GM18517 (cell line): ENCODE measurements at regions not wholly inside any gene's neighbourhood (a gene's known extent, or its start where the extent isn't known, plus 50 kb on each side); places are given as distances from the start of the nearest gene placed in this dataset.
A peak's percentile ranks its signal among the peaks of the same experiment; 100 is the strongest.

Experiments used
- ATAC-seq: cut with Tn5 transposase; IDR thresholded peaks from one replicate; pipeline ENCODE4 v1.9.1; 2021; ENCODE audit warnings: mild to moderate bottlenecking, moderate library complexity; ENCODE audit not compliant: unreplicated experiment

DNA sequence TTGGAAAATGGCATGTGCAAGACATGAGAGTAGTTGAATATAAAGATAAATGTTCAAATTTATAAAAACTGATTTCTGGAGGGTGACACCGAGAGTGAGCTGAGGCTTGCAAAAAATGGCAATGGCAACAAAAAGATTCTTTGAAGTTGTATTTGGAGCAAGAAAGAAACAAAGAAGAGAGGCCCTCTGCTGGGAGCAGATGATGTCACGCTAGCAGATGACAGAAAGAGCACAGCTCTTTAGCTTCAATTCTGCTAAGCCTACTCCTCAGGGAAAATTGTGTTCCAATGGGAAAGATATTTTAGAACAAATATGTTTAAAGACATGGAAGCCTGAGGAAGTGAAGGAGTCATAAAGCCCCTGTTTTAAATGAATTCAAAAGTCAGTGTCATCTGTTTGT lies 125.3 kb upstream of the NOX3 start:
- no peak for ATAC-seq

DNA sequence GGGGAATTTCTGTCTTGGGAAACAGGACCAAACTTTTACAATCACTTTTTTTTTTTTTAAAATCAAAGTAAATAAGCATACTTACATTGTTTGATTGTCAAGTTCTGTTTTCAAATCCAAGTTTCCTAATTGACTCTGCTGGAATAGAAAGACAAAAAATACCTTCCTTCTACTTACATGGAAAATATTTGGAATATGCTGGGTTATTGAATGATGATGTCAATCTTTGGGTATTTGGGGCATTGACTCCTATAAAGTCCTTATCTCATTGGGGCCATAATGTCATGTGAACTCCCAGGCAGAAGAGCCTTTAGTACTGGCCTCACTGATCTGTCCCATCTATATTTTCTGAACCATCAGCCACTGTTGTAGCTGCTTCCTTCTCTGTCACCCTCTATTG lies 122.6 kb upstream of the NOX3 start:
- ATAC-seq, result no peak

DNA sequence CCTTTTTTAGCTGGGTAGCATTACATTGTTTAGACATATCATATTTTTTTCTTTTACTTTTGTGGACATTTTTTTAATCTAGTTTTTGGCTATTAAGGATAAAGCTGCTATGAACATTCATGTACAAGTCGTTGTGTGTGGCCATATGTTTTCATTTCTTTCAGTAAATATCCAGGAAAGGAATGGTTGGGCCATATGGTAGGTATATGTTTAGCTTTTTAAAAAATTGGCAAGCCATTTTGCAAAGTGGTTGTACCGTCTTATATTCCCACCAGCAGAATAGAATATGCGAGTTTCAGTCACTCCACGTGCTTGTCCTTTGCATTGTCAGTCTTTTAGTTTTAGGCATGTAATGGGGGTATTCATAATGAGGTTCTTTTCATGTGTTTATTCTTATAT lies 106.3 kb upstream of the NOX3 start:
- no peak for ATAC-seq

DNA sequence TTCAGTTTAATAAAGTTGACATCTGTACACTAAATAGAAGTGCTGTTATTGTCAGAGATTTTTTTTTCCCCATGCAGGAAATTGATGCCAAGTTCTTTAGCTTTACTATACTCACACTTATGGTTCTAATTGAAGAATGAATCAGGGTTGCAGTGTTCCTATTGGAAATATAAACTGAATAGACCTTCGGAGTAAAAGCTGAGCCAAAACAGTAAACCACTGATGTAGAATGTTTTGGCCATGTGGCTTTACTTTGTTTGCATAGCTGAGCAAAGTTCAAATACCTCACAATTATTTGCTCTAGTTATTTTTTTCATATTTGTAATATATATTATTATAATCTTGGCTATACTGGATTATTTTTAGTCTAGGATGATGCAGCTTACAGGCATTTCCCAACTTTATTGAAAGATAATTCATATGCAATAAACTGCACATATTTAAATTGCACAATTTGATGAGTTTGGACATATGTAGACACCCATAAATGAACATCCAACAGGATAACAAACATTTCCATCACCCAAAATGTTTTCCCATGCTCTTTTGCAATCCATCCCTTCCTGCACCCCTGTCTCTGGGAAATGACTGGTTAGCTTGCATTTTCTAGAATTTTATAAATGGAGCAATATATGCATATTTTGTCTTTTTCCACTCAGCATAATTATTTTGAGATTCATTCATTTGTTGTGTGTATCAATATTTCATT lies 105.8 kb upstream of the NOX3 start:
- ATAC-seq, result no peak

DNA sequence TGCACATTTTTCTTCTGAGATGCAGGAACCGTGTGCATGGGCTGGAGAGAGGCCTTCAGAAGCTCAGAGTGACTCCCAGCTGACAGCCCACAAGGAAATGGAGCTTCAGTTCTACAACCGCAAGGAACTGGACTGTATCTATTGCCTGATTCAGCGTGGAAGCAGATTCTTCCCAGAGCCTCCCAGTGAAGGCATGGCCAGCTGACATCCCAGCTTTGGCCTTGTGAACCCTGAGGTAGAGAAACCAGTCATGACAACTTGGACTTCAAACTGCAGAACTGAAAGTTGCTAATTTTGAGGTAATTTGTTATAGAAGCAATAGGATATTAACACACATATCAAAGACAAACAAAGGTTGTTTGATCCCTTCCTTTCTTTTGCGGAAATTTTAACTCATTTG lies 94.3 kb upstream of the NOX3 start:
- no peak for ATAC-seq

DNA sequence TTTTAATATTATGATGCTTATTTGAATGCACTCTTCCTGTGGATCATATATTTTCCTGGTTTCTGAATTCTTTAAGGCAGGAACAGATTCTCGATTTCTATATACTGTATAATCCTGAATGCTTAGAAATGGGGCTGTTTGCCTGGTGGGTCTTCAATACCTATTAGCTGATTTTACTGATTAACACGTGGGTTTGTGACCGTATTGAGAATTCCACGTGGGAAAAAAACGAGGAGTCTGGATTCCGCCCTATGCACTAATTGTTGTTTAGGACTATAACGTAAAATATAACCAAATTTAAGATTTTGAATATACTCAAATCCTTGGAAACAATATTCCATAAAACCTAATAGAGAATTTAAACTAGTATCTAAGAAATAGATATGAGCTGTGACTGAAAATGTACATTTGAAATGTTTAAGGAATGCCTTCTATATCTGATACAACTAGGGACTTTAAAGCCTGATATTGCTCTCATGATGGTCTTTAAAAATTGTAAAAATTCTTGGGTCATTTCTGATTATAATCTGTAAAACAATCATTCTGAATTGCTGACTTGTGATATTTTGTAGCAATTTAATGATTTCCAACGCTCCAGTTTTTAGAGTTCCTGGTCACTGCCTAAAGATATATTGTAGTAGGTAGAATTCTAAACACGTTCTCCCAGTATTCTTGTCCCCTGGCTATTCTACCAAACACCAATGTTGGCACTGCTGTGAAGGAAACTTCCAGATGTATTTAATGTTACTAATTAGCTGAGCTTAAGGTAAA lies 93.6 kb upstream of the NOX3 start:
- ATAC-seq, result no peak

DNA sequence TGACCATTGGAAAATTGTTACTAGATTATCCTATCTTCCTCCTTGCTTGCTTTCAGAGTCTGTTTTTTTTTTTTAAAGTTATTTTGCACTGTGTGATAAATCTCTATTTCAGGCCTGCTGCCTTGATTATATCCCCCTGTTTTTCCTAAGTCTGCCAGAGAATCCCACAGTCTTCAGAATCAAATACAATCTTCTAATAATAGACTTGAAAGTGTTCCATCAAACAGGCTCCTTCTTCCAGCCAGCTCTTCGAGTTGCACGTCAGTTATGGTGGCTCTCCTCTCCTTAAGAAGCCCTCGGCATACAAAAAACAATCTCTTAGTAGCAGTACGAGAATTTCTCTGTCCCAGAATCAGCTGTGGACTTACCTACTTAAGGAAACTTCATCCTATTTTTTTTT lies 92.9 kb upstream of the NOX3 start:
- ATAC-seq, result no peak

DNA sequence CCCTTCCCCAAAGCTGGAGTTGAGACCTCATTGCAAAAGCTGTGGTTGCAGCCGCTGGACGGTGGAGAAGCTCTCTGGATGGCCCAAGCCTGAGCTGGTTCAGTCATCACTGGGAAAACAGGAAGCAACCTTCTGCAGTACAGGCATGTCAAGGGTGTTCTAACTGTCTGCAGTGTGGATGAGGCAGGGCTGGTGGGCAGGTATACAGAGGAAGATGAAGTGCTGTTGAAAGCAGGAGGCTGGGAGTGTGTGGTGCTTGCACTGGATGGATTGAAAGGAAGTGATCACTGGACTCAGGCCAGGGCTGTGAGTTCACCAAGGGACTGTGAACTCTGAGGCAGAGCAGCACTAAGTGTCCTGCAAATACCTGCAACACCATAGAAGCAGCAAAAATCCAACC lies 89.0 kb upstream of the NOX3 start:
- ATAC-seq, result no peak

DNA sequence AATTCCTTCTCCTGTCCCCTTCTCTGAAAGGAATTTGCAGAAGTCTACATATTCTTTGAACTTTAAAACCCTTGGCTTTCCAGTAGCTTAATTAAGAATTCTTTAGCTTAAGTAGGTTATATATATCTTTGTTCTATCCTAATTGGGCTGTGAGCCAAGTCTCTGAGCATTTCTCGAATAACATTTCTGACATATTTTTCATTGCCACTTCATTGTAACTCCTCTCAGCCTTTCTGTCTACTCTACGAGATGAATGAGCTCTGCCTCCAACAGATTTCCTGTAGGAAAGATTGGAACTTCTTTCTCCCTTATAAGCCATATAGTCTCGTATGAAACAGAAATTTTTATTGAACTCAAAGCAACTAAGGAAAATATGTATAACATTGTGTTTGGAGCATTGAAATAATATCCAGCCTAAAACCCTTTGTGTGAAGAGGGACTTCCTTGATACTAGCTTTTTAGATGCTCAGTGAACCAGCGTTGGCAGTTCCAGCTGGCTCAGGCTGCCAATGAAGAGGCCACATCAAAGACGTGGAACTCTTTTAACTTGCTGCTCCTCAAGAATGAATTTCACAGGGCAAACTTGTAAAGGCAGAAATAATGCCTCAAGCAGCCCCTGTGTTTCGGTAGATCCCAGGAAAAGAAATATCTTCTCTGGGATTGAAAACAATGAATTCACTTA lies 87.7 kb upstream of the NOX3 start:
- no peak for ATAC-seq

DNA sequence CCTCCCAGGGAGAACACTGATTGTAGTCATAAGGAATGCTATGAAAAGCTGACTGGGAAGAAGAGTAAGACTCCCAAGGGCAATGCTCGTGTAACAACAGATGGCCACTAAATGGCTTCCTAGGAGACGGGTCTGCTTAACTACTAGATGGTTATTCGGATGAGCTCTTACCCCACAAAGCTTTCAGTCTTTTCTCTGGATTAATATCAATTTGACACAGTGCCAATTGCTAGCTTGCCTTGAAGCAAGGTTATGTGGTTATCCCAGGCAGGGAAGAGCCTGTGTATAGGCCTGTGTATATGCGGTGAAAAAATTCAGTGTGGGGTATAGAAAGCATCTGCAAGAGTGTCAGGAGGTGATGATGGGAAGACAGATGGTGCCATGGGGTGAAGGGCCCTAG lies 86.4 kb upstream of the NOX3 start:
- no peak for ATAC-seq

DNA sequence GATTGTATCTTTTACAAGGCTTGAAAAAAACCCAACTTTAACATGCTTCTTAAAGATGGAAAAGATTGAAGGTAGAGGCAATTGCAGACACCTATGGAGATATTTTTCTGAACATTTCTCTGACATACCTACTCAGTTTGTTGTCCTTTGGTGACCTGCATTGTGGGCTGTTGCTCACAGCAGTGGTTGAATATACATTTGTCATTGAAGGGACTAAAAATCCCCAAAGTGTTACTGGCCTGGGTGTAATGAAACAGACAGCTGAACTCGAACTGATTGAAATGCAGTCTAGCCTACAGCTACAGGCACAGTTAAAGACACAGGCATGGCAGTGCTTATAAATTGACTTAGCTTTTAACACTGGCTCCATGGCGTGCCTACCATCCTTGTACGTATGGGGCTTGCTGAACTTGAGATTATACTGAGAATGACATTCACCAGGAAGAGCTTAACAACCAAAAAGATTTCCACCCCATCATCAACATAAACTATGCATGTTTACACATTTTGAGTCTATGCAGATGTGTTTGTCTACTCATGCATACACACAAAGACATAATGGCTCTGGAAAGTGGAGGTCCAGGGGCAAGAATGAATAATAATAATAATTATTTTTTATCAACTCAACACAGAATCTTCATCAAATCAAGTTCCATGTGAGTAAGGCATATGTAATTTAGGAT lies 83.2 kb upstream of the NOX3 start:
- no peak for ATAC-seq

DNA sequence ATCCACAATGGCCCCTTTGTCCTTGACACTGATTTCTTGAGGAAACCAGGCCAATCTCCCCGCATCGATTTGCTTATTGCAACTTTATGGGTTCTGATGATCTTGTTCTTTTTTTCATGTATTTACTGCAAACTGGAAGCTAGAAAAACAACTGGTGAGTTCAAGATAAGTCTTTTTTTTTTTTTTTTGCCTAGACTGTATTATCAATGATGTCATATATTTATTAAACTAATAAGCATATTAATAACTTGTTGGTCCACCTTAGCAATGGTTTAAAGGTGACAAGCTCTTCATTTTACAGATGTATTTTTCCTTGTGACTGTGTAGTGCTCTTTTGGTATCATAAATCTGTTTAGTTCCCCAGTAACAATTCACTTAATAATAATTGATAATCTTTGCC lies 79.0 kb upstream of the NOX3 start:
- no peak for ATAC-seq

DNA sequence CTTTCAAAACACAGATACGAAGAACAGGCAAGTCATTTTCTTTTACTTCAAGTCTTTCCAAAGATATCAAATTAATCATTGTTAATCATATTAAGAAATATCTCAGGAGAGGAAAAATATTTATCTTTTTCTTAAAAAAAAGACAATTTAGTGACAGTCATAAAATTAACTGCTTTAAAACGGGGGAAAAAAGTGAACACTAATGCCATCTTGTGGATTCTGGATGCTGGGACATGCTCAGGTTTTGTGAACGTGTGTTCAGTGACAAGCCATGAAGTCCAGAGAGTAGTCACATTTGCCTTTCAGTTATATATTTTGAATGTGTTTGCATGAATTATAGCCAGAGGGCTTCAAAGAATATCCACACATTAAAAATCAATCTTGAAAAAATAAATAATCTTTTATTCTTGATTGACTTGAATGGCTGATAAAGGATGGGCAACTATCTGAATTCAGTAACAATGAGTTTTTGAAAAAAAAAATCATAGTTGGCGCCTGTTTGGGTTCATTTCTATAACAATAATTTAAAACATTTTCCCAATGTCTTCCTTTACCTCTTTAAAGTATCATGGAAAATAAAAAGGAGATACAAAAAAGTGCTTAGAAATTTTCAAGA lies 74.7 kb upstream of the NOX3 start:
- ATAC-seq, result peak; percentile 59

DNA sequence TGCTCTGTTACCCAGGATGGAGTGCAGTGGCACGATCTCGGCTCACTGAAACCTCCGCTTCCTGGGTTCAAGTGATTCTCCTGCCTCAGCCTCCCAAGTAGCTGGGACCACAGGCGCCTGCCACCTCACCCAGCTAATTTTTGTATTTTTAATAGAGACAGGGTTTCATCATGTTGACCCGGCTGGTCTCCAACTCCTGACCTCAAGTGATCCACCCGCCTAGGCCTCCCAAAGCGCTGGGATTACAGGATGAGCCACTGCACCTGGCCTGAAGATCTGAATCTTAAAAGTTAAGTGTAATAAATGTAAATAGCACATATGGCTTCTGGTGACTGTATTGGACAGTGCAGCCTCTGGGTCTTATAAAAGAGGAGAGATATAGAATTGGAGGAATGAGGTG lies 74.2 kb upstream of the NOX3 start:
- peak; percentile 30 for ATAC-seq

DNA sequence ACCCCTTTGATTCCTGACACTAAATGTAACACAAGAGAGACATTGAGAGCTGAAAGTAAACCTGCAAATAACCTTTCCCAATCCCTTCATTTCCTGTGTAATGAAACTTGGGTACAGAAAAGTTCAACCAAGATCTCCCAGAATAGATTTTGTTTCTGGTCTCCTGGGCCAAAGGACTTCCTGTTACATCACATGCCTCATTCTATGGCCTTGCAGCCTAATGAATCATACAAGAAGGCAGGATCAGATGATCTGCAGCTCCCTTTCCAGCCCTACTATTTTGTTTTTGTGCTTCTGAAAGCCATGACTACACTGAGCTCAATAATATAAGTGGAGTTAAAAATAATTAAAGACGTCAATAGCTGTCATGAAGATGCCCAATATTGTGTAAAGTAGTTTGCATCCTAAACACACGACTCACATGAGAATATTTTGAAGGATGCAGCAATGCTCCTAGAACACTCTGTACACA lies 73.4 kb upstream of the NOX3 start:
- no peak for ATAC-seq

DNA sequence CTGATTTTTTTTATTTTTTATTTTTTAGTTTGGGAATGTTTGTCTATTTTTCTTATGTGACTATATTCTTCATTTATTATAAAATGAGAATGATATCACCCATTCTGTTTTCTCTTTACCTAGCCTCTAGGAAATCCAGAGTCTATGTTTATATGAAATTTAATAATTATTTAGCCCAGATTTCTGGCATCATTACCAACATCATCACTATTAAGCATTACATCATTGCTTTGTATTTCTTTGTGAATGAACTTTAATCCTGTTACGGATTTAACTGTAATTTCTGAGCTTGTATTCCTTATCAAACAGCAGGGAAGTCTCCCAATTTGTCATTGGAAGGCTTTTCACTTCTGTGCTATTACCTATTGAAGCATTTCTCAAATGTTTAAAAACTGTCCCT lies 72.7 kb upstream of the NOX3 start:
- ATAC-seq, result no peak

DNA sequence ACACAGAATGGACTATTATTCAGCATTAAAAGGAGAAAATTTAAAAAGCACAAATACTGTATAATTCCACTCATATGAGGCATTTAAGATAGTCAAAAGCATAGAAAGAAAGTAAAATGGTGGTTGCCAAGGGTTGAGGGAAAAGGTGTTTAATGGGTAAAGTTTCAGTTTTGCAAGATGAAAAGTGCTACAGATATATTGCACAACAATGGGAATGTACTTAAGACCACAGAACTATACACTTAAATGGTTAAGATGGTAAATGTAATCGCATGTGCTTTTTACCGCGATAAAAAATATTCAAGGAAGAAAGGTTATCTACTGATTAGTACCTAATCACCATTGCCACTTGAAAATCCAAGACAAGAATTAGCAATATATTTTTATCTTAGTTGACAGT lies 71.8 kb upstream of the NOX3 start:
- ATAC-seq, result no peak

DNA sequence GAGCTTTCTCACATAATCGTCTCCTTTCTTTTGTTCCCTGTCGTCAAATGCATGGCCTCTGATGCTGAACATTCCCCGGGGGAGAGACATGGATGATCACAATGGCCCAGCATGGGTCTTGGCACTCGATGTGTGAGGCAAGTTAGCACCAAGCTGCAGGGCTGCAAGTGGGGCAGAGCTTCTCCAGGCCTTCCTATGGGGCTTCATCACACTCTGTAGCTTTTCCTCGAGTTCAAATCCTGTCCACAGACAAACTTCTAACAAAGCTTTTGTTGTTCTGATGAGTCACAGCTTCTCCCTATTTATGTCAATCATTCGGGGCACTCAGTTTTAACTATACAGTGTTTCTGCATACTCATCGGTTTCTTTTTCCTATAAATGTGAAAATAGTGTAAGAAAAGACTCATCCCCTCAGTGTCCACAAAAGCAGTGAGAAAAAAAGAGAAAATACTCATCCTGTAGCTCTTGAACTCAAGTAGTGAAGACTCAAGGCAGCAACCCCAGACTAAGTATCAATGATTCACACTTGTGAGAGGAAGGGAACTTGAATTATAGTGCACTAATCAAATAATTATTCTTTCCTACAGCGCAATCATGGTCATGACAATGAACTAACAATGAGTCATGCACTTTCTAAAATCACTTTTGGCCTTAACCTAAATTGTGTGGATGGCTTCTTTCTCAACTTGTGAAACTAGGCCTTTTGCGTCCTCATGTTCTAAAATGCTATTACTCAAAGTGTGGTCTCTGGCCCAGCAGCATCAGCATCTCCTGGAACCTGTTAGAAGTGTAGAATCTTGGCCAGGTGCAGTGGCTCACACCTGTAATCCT lies 68.4 kb upstream of the NOX3 start:
- ATAC-seq, result no peak

DNA sequence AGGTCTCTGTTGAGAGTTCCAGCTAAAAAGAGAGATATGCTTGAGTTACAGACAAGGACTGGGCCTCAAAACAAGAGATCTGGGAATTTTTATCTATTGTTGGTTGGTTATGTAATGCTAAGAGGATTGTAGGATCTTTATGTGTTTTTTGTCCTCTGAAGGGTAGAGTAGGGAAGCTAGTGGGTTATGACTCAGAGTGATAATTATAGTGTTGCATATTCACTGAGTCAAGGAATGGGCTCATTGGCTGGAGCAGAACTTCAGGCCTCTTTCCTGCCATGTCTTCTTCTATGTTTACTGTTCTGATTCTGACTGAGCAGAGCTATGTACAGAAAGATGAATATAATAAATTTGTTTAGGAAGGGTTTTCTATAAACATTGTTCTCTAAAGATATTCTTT lies 66.1 kb upstream of the NOX3 start:
- no peak for ATAC-seq

DNA sequence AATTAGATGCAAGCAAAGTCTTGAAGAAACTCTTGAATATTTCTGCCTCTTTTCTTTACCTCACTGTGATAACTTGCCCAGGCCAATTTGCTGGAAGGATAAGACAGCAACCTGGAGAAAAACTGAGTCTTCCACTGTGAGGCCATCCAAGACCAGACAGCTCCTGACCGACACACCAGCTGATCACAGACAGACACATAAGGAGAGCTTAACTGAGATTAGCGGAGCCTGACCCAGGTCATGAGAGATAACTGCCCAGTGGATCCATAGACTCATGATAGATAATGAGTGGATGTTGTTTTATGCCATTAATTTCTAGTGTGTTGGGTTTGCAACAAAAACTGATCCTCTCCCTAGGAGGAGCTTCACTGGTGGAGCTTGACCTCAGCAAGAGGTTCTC lies 64.4 kb upstream of the NOX3 start:
- ATAC-seq, result no peak
